ENCODE measurements at regions not wholly inside any gene's neighbourhood (a gene's known extent, or its start where the extent isn't known, plus 50 kb on each side); places are given as distances from the start of the nearest gene placed in this dataset.
"Not testable (repeated sequence)": the region's sequence is repeated elsewhere in the genome, so short reads cannot be mapped to it uniquely, and the experiment has no call there.

DNA sequence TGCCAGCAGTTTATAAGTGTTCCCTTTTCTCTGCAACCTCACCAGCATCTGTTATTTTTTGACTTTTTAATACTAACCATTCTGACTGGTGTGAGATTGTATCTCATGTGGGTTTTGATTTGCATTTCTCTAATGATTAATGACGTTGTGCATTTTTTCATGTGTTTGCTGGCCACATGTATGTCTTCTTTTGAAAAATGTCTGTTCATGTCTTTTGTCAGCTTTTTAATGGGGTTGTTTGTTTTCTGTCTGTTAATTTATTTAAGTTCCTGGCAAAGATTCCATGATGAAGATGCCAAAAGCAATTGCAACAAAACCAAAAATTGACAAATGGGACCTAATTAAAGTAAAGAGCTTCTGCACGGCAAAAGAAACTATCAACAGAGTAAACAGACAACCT lies 137.2 kb upstream of the JCAD start:
- not testable (repeated sequence) for DNase-seq

DNA sequence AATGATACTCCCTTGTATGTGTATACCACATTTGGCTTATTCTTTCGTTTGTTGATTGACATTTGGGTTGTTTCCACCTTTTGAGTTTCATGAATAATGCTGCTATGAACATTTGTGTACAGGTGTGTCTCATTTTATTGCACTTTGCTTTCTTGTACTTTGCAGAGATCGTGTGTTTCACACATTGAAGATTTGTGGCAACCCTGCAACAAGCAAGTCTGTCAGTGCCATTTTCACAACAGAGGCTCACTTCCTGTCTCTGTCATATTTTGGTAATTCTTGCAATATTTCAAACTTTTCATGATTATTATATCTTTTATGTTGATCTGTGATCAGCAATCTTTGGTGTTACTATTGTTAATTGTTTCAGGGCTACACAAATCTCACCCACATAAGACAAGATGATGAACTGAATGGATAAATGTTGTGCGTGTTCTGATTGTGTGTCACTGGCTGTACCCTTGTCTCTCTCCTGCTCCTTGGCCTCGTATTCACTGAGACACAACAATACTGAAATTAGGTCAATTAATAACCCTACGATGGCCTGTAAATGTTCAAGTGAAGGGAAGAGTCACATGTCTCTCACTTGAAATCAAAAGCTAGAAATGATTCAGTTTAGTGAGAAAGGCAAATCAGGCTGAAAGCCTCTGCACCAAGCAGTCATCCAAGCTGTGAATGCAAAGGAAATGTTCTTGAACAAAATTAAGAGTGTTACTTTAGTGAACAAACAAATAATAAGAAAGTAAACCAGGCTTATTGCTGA lies 133.6 kb upstream of the JCAD start:
- DNase-seq, result no peak

DNA sequence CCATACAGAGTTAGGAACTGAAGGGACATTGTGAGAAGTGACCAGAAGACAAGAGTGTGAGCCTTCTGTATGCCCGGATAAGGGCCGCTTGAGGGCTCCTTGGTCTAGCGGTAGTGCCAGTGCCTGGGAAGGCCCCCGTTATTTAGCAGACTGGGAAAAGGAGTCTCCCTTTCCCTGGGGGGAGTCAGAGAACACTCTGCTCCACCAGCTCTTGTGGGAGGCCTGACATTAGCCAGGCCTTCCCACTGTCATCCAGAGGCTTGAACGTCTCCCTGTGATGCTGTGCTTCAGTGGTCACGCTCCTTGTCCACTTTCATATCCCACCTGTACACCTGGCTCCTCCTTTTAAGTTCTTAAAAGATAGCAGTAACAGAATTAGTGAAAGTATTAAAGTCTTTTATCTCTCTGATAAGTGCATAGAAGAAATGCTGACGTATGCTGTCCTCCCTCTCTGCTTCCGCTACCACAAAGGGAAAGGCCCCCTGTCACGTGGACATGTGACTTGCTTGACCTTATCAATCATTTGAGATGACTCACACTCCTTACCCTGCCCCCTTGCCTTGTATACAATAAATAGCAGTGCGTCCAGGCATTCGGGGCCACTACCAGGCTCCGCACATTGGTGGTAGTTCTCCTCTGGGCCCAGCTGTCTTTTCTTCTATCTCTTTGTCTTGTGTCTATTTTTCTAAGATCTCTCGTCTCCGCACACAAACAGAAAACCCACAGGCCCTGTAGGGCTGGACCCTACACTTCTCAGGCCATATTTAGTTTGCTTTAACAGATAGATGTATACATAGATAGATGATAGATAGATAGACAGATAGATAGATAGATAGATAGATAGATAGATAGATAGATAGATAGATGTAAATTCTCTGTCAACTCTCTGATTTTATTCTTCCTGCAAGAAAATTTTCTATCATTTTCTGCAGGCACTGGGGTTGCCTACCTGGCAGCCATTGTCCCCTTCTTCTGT lies 131.5 kb upstream of the JCAD start:
- DNase-seq, result no peak

DNA sequence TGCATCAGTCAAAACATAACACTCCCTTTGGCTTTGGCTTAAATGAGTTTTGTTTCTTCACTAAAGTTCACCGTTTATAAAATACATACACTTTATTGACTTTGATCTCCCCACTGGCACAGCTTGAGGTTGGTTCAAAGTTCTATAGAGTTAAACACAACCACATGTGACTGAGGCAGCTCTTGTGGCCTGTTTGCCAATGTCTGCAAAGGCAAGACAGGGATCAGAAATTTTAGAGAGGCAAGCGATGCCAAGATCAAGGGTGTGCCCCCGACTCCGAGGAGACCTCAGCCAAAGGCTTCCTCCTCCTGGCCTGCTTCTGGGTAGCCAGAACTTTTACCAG lies 129.8 kb upstream of the JCAD start:
- no peak for DNase-seq

DNA sequence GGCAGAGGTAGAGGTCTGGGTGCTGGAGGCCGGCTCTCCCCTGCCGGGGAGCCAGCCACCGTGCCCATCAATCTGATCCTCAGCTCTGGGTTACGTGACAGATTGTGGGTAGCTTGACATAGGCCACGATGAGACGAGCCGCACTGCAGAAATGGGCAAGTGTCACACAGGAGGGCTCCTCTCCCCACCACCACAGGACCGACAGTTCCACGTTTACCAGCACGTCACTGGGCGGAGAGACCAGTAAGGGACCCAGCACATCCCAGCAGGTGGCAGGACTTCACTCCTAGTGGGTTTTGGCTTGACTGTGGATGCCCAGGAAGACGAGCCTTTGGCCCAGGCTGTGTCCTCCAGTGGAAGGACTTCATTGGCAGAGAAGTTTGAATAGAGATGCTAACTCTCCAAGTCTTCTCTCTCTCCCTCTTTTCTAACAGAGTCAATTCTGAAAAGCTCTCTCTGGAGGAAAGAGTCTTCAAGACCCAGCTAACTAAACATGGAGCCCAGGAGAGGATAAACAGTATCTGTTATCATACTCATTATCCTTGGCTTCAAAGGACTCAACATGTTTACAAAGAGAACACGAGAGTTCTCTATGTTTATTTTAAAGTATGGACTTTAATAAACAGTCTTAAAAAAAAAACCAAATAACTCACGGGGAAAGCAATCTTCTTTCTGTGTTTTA lies 129.3 kb upstream of the JCAD start:
- DNase-seq, result no peak

DNA sequence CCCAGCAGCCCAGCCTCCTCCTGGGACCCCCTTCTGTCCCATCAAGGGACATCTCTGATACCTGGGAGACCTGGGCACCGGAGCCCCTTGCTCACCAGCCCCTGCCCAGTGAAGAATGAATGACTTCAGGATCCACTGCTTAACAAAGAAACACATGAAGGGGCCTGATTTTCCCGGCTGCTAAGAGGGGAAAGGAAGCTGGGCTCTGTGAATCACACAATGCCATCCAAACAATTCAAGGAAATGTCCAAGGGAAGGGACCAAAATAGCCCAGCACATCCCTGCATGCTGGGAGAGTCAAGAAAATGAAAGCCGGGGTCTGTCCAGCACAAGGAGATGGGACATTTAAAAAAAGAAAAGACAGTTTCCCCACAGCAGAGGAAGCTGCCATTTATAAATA lies 128.7 kb upstream of the JCAD start:
- DNase-seq, result no peak

DNA sequence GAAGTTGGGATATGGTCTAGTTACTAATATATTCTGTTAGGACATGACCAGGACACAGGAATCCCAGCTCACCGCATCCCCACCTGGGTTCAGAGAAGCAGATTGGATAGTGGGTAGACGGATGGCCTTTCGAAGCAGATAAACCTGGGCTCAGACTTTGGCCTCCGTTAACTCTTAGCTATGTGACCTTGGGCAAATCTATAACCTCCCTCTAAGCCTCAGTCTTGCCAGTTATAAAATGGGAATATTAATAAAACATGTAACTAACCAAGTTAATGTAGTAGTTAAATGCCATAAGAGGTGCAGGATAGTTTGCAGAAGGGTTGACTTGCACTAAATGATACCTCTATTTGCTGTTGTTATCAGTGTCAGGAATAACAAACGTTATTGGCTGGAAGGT lies 127.6 kb upstream of the JCAD start:
- DNase-seq, result no peak

DNA sequence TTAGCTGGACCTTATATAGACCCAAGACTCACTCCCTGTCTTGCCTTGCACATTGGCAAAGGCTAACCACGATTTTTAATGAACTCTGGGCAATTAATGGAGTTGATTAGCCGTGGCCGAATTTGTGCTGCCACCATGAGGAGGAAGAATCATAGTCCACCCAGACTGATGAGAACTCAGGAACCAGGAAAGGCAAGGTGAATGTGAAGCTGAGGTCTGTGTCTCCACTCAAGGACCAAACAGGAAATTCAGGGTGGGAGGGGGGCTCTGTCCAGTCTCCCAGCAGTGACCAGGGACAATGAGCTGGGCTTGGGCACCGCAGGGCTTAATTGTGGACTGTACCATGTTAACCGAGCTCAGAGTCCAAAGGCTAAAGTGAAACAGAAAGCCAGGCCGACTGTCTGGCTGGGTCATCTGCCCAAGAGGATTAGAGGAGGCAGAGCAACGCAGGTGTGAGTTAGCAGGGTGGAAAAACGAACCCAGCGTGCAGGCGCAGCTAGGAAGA lies 127.0 kb upstream of the JCAD start:
- peak; percentile 1 for DNase-seq

DNA sequence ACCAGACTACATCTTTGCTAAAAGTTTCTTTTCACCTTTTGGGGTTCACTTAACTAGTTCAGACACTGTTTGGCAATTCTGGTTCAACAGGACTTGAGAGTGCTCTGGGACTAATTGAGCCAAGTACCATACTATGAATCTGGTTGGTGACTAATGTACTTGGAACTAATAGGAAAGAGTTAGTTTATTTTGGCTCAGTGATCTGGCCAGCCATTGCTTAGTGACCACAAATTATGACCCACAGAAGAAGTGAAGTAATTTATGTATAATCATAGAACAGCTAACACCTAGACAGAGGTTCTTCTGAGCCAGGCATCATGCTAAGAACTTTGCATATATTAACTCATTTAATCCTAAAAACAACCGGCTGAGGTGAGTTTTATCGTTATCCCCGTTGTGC lies 126.5 kb upstream of the JCAD start:
- DNase-seq, result no peak

DNA sequence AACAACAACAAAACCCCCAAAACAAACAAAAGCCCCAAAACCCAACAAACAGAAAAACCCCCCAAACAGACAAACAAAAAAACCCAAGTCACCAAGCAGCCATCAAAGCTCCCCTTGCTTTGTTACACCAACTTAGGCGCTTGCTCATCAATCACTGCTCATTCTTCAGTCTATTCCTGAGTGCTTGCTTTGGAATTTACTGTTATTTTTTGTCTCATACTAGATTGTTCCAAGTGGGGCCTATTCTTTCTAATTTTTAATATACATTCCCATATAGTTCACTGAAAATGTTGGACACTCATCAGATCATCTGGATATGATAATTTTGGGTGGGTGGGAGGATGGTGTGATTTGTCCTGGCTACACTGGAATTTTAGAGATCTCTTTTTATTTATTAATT lies 126.0 kb upstream of the JCAD start:
- DNase-seq, result no peak

DNA sequence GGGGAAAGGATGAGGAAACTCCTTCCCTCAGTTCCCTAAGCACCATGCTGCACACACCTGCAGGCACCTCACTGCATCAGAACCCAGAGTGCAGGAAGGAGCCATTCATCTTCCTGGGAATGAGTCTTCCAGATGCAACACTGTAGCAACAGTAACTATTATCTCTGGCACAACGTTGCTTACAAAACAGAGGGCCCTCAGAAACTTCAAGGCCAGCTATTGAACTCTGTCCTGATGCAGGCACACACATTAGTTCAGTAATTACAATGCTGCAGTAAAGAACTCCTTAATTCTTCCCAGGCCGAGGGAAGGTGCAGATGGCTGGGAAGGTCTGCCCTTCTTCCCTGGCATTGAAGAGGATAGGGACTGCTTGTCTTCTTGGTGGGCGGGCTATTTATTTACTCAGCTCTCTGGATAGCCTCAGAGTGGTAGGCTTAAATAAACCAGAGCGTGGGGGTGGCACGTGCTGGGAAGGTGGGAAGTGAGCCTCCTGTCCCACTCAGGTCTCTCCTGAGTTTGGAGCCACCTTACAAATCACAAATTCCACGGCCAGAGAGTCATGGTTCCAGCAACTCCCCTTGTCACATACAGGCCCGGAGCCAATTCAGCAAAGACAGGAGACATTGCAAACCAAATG lies 125.1 kb upstream of the JCAD start:
- DNase-seq, result no peak

DNA sequence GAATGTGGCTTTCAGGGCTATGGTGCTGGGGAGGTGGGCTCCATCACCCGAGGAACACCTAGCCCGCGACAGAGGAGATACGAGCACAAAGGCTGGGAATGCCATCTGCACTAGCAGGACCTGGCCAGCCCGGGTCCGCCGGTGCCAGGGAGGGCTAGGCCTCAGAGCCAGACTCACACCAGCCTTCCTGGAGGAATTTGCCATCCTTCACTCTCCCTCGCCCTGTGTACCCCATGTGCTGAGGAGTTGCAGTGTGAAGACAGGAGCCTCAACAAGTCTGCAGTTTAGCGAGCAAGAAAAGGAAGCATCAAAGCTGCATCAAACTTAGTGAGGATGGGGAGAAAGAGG lies 123.6 kb upstream of the JCAD start:
- no peak for DNase-seq

DNA sequence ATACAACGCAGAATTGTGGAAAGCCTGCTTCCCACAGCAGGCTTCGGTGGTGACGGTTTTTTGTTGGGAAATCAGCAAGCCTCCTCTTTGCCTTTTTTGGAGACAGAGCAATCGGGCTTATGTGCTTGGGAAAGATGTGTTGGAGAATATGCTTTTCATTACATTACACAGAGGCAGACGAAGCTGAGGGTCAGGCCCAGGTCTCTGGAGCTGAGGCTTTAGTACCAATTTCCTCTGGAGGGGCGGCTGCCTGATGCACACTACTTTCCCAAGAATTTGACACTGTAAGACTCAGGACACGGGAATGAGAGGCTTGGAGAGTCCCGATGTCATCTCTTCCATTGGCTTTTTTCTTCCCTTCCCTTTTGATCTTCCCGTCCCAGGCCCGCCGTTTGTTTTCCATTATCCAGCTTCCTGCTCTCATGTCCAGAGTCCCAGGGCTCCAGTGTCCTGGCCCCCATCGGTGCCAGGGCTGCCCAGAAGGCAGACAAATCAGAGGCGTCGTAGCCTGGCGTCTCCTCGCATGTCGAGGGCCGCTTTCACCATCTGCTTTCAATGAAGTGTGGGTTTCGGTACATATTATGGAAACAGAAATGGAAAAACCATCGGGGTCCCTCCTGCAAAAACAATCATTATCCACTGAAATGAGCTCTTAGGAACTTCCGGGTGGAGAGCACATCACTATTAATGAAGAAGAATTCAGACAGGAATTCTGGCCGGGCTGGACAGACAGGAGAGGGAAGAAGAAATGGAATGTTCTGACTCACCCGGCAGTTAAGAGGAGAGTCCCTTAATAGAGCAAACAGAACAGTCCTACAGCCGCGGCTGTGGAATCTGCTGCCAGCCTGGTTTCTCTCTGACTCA lies 123.0 kb upstream of the JCAD start:
- no peak for DNase-seq

DNA sequence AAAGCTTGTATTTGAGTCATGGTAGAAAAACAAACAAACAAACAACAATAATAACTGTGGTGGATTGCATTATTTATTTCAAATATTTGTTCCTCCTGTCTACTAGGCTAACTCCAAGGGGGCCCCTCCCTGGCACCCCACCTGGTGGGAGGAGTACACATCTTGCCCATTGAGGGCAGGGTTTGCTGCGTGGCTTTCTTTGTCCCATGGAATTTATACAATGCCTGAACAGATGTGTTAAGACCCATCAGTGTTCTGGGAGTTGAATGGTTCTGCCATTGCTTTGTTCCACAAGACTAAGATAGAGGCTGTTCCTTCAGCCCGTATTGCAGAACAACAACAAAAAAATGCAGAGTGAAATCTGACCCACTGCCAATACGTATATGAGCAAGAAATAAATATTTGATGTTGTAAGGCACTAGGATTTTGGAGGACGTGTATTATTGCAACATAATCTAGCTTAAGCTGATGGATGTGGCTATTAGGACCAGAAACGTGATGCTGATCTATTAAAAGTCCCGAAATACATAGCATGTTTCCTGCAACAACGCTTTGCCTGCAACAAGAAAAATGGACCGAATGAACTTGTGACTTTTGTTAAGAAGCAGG lies 119.1 kb upstream of the JCAD start:
- no peak for DNase-seq

DNA sequence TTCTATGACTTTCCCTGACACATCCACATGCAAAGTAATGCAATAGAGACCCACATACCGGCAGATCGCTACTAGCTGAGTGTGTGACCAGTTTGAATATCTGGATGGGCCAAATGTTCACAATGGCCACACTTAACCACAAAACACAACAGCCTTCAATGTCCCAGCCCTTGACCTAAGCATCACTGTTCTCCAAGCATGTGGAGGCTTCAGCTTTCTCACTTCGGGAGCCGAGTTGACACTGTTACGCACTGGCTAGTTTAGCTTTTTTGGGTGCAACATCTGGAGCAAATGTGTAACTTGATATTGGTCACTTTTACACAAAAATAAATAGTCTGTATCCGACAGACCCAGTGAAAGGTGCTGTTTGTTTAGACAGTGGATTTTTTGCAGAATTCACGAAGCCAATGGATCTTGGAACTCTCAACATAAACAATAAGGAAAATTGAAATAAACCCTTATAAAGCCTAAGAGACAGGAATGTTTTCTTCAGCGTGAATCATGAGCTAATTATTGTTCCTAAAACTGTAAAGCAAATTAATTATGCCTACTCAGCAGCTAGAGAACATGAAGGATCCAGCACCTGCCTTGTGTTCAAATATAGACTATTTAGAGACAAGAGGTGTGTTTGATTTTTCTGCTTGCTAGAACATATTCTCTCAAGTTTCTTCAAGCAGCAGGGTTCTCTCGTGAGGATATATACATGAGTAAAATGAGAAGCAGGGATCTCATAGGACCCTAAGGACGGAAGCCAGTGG lies 117.6 kb upstream of the JCAD start:
- no peak for DNase-seq

DNA sequence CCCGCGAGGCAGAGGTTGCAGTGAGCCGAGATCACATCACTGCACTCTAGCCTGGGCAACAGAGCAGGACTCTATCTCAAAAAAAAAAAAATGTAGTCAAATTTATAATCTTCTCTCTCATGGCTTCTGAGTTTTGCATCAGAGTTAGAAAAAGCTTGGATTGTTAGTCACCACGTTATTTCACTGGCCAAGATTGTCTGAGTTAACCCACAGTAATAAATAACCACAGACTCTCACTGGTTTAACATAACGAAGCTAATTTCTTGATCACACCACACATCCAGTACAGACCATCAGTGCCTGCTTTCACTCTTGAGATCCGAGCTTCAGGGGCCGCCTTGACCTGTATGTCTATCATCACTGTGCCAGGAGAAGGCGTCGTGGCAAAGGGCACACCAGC lies 116.8 kb upstream of the JCAD start:
- DNase-seq, result no peak

DNA sequence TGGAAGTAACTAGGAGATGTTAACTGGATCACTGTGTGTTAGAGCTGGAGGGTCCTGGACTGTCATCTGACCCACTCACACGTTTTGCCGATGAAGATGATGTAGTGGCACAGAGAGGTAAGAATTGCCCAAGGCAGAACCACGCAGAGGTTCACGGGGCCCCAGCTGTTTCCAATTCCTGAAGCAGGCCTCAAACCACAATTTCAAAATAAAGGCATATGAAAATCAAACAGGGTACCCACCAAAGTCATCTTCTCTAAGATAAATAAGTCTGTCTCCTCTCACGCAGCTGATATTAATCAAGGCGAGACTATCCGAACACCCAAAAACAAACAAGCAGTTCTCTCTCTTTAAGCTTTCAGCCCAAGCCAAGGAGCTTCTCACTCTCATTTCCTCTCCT lies 113.3 kb upstream of the JCAD start:
- DNase-seq, result no peak

DNA sequence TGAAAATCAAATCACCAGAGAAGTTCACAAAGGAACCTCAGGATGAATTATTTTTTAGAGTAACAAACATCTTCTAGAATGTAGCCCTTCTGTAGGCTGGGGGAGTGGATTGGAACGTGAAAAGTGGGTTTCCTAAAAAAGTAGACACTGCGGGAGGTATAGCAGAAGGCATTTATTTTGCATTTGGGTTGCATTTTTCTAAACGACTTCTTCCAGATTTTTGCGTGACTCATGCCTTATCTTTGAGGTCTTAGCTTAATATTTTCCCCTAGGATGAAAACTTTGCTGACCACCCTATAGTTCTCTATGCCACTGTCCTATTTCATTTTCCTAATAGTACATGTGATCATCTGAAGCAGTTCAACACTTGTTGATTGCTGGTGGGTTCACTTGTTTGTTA lies 112.7 kb upstream of the JCAD start:
- DNase-seq, result no peak

DNA sequence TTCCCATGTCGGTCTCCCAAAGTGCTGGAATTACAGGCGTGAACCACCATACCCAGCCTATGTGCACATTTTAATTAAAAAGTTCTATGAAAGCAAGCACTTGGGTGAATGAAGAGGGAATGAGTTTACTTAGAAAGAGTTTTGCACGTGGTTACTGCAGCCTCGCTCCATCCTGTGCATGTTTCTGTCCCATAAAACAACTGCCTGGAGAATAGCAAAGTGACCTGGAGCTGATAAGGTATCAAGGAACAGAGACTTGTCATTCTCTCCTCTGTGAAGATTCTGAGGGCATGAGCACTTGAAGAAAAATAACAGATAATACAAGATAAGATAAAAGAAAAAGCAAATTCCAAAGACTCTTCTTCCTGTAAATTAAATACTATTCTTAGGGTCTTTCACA lies 112.2 kb upstream of the JCAD start:
- DNase-seq, result no peak

DNA sequence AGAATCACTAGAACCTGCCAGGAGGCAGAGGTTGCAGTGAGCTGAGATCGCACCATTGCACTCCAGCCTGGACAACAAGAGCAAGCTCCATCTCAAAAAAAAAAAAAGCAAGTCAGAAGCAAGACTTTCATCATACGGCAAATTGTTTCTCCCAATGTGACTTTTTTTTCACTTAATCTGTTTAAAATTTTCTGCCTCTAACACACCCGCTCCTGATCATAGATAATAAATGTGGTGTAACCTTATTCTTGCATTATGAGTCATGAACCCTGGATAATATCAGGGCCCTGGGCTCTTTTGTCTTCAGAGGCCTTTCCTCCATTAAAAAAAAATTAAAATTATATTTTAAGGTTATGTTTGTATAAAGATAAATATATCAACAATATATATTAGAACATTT lies 111.4 kb upstream of the JCAD start:
- no peak for DNase-seq

DNA sequence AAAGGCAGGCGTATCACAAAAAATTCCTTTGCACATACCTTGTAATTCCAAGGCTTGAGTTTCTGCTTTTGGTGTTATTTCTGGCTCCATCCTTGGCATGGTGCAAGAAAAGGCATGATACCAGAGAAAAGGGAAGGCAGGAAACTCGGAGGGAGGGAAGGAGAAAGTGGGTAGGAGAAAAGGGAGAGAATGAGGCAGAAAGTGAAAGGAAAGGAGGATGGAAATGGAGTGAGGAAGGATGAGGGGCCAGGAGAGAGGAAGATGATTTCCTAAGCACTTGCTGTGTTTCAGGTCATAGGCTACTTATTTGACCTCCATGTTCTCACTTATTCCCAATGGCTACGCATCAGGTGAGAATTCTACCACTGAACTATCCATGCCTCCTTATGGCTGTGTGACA lies 110.8 kb upstream of the JCAD start:
- DNase-seq, result no peak

All from NCI-H2029 treated with DMSO at 0.1 percent for 48 hours (cell line).